WERI-Rb-1 (cell line): ENCODE measurements at regions not wholly inside any gene's neighbourhood (a gene's known extent, or its start where the extent isn't known, plus 50 kb on each side); places are given as distances from the start of the nearest gene placed in this dataset.

Experiments
- DNase-seq: peaks from one replicate; pipeline ENCODE4 v3.0.0-alpha.2; 2020
- H3K27ac ChIP-seq: fragments of 250-450 bp; sonication (Bioruptor Pico); 2 replicates; pipeline ENCODE4 v1.5.1; 2020; ENCODE audit warnings: mild to moderate bottlenecking, moderate library complexity
- H3K27me3 ChIP-seq: fragments of 250-450 bp; sonication (Bioruptor Pico); 2 replicates; pipeline ENCODE4 v1.5.1; 2021; ENCODE audit warnings: mild to moderate bottlenecking, low read depth, moderate library complexity; ENCODE audit not compliant: insufficient read depth, severe bottlenecking
- H3K36me3 ChIP-seq: fragments of 250-450 bp; sonication (Bioruptor Pico); 2 replicates; pipeline ENCODE4 v1.5.1; 2020; ENCODE audit warnings: mild to moderate bottlenecking, moderate library complexity
- H3K4me3 ChIP-seq: 2 replicates; pipeline ENCODE4 v1.5.1; 2011; ENCODE audit warnings: low read depth, mild to moderate bottlenecking, control low read depth, low read length
- H3K9me3 ChIP-seq: fragments of 250-450 bp; sonication (Bioruptor Pico); 2 replicates; pipeline ENCODE4 v1.5.1; 2021; ENCODE audit warnings: mild to moderate bottlenecking, moderate library complexity; ENCODE audit not compliant: severe bottlenecking
- CTCF ChIP-seq: IDR thresholded peaks from 2 replicates; pipeline ENCODE4 v1.5.1; 2011; ENCODE audit warnings: low read depth, mild to moderate bottlenecking, control low read depth, inconsistent platforms, low read length

GRCh38 chr12:46892887-46893286 lies 67.1 kb upstream of the SLC38A4 start:
- DNase-seq, result no peak
- no peak overlapping the region for H3K27ac ChIP-seq
- no peak overlapping the region for H3K4me3 ChIP-seq
- no peaks in the 10 kb centered on the region for H3K36me3 ChIP-seq
- no peak for TF ChIP-seq CTCF
- H3K9me3 ChIP-seq, result no peaks in the 10 kb centered on the region
- H3K27me3 ChIP-seq, result peaks cover 2% of the 10 kb centered on the region

GRCh38 chr12:46893434-46893833 lies 67.6 kb upstream of the SLC38A4 start:
- Histone ChIP-seq H3K4me3 (no peak overlapping the region), H3K36me3 (no peaks in the 10 kb centered on the region), H3K9me3 (no peaks in the 10 kb centered on the region), H3K27ac (no peak overlapping the region), H3K27me3 (peaks cover 2% of the 10 kb centered on the region)
- TF ChIP-seq CTCF, result no peak
- no peak for DNase-seq

- Histone ChIP-seq H3K4me3 (no peak overlapping the region), H3K27ac (no peak overlapping the region), H3K27me3 (peaks cover 2% of the 10 kb centered on the region), H3K36me3 (no peaks in the 10 kb centered on the region), H3K9me3 (no peaks in the 10 kb centered on the region)
- no peak for TF ChIP-seq CTCF
- DNase-seq, result no peak
Observed at GRCh38 chr12:46895726-46896125, 69.9 kb upstream of the SLC38A4 start.

GRCh38 chr12:46896680-46897079 lies 70.9 kb upstream of the SLC38A4 start:
- DNase-seq, result no peak
- H3K27me3 ChIP-seq, result peaks cover 2% of the 10 kb centered on the region

GRCh38 chr12:46898152-46898931 lies 72.5 kb upstream of the SLC38A4 start:
- Histone ChIP-seq H3K4me3 (no peak overlapping the region), H3K27ac (no peak overlapping the region), H3K9me3 (no peaks in the 10 kb centered on the region), H3K36me3 (no peaks in the 10 kb centered on the region), H3K27me3 (peaks cover 2% of the 10 kb centered on the region)
- no peak for DNase-seq
- TF ChIP-seq CTCF, result no peak

More at GRCh38 chr12:46896680-46897079, 70.9 kb upstream of the SLC38A4 start:
- Histone ChIP-seq H3K4me3 (no peak overlapping the region), H3K36me3 (no peaks in the 10 kb centered on the region), H3K9me3 (no peaks in the 10 kb centered on the region), H3K27ac (no peak overlapping the region)
- no peak for TF ChIP-seq CTCF

GRCh38 chr12:46898989-46899388 lies 73.2 kb upstream of the SLC38A4 start:
- H3K4me3 ChIP-seq, result no peak overlapping the region
- H3K27ac ChIP-seq, result no peak overlapping the region
- H3K27me3 ChIP-seq, result peaks cover 9% of the 10 kb centered on the region
- no peak for DNase-seq
- H3K9me3 ChIP-seq, result no peaks in the 10 kb centered on the region
- no peak for TF ChIP-seq CTCF
- no peaks in the 10 kb centered on the region for H3K36me3 ChIP-seq
